WI38 (cell line): ENCODE measurements at regions not wholly inside any gene's neighbourhood (a gene's known extent, or its start where the extent isn't known, plus 50 kb on each side); places are given as distances from the start of the nearest gene placed in this dataset.

ENCODE experiments used
- H3K4me3 ChIP-seq: 2 replicates; pipeline ENCODE4 v1.5.1; 2011; ENCODE audit warnings: low read depth, mild to moderate bottlenecking, control low read depth, low read length
- TF ChIP-seq, protein P1 (sequence below): IDR thresholded peaks from 2 replicates; pipeline ENCODE4 v1.5.1; 2012; ENCODE audit warnings: low read depth, mild to moderate bottlenecking, control low read depth, low read length

DNA sequence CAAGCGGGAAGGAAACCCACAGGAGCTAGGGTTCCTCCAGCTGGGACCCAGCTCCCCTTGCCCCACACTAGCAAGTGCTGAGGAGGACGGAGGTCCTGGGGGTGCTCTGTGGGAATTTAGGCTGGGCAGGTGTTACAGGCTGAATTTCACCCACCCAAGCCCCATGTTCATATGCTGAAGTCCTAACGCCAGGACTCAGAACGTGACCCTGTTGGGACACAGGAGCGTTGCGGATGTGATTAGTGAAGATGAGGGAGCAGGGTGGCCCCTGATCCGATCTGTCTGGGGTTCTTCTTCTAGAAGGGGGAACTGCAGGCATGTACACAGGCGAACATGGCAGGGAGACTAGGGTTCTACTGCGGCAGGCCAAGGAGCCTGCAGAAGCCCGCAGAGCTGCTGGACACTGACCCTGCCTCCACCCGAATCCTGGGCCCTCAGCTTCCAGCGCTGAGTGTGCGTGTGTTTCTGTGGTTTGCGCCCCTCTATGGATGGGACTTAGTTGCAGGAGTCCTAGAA, 103.4 kb upstream of the FGF3 start:
- no peak overlapping the region for H3K4me3 ChIP-seq
- TF ChIP-seq, protein P1, sequence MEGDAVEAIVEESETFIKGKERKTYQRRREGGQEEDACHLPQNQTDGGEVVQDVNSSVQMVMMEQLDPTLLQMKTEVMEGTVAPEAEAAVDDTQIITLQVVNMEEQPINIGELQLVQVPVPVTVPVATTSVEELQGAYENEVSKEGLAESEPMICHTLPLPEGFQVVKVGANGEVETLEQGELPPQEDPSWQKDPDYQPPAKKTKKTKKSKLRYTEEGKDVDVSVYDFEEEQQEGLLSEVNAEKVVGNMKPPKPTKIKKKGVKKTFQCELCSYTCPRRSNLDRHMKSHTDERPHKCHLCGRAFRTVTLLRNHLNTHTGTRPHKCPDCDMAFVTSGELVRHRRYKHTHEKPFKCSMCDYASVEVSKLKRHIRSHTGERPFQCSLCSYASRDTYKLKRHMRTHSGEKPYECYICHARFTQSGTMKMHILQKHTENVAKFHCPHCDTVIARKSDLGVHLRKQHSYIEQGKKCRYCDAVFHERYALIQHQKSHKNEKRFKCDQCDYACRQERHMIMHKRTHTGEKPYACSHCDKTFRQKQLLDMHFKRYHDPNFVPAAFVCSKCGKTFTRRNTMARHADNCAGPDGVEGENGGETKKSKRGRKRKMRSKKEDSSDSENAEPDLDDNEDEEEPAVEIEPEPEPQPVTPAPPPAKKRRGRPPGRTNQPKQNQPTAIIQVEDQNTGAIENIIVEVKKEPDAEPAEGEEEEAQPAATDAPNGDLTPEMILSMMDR, result no peak

DNA sequence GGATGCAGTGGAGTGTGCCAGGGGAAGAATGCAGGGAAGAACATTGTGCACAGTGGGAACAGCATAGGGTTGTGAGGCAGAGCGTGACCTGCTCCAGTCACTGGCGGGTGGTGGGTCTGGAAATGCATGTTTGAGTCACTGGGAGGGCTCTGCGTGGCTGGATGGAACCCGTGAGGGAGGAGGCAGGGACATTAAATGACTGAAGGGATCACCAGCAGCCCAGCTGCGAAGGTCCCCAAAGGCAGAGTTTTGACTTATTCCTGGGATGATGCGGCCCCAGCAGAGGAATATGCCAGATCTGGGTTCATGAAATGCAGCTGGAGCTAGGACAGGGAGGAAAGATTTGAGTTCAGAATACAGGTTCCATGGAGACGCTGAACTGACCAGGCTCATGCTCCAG, 104.0 kb upstream of the FGF3 start:
- TF ChIP-seq, protein P1, result no peak

DNA sequence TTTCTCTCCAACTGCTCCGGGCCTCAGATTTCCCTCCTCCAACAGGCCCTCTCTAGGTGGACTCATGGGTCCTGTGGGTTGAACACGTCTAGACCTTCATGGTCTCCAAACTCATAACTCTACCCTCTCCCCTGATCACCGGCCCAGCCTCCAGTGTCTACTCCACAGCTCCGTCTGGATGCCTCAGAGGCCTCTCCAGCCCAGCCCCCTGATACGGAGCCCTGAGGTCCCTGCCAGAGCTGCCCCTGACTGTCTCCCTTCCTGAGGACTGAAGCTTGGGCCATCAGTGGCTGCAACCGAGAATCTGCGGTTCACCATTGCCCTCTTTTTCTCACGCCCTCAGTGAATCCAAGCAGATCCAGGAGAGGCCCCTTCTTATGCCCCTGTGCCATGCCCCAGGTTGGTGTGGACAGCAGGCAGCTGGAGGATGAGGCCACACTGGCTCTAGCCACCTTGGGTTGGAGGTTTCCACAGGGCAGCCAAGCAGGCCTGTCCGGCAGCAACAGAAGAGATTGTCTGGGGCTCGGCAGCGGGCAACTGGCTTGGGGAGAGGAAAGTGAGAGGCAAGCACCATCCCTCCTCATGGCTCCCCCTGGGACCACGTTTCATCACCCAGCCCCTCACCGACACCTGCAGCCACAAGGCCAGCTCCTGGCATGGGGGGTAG, 104.6 kb upstream of the FGF3 start:
- no peak overlapping the region for H3K4me3 ChIP-seq
- TF ChIP-seq, protein P1, result no peak

More for the DNA sequence above, 104.0 kb upstream of the FGF3 start:
- H3K4me3 ChIP-seq, result no peak overlapping the region

DNA sequence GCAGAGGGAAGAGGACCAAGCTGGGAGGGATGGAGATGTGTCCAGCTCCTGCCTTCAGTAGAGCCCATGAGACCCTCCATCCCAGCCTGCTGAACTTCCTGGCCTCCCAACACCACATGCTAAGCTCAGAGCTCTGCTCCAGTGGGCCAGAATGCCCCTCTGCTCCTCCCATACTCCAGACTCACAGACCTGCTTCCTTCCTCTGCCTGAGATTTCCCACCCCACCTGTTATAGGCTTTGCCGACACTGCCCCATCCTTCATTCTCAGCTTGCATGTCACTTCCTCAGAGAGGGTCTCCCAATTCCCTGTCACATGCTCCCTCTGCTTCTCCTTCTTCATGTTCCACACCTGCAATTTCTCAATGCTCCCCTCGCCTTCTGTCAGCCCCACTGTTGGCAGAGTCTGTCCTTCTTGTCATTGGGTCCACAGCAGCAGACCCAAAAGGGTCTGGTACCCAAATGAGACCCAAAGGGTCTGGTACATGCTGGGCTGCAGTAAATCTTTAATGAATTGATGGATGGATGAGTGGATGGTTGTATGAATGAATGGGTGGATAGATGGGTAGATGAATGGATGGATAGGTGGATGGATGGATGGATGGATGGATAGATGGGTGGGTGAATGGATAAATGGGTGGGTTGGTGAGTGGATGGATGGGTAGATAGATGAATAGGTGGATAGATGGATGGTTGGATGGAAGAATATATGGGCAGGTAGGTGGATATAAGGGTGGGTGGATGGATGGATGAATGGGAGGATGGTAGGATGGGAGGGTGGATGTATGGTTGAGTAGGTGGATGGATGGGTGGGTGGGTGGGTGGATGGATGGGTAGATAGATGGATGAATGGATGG, 105.3 kb upstream of the FGF3 start:
- TF ChIP-seq, protein P1, result no peak

DNA sequence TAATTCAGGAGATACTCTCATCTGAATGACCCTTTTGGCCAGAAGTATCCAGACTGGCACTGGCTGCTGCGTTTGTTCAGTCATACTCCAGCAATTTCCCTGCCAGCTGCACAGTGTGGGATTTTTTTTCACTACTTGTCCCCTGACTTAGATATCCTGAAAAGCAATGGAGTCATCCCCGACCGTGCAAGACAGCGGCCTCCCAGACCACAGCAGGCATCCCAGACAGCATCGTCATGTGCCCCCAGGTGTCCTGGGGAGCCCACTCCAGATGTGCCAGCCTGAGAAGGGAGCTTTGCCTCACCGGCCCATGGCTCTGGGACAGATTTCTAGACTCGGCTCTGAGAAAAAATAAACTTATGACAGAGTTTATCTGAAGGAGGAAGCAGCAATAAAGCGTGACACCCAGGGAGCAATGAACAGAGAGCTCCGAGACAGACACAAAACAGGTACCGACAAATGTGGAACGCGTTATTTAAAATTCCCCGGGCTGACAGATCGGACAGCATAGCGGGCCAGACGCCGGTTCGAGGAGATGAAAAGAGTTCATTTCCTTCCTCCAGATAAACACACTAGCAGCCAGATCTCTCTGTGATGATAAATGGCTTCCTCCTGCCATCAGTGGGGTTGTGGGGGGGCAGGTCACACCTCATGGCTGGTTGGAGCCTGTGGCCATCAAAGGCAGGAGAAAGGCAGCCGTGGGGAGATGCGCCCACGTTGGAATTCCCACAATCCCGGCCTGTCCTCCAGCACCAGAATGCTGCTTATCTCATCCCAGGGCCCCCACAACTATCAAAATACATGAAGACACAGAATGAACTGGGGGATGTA, 106.4 kb upstream of the FGF3 start:
- TF ChIP-seq, protein P1, result no peak
- H3K4me3 ChIP-seq, result no peak overlapping the region

More for the DNA sequence above, 105.3 kb upstream of the FGF3 start:
- H3K4me3 ChIP-seq, result no peak overlapping the region

DNA sequence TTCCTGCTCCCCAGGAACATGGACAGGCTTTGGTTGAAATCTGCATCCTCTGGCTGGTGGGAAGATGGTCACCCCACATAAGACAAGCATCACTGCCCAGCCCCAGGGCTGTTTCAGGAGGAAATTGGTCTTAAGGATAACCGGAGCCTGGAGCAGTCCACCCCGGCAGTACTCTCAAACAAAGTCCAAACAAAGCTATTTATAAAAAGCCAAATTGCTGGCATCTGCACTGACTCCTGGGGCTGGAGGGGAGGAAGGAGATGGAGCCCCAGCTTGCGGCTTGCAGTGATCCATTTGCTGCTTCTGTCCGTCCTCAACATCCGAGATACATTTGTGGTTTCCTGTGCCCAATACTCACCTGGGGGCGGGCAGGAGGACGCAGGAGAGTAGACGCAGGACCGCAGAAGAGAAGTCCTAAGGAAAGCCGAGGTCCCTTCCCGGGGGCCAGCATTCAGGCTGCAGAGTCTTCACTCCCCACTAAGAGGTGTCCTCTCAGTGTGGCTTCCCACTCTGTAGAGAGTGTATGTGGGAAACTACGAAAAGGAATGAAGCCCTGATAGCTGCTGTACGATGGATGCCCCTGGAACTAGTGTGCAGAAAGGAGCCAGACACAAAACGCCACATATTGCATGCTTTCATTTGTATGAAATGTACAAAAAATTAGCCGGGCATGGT, 107.3 kb upstream of the FGF3 start:
- no peak overlapping the region for H3K4me3 ChIP-seq
- TF ChIP-seq, protein P1, result no peak
